Neural cell (in vitro differentiated cells): ENCODE measurements at regions not wholly inside any gene's neighbourhood (a gene's known extent, or its start where the extent isn't known, plus 50 kb on each side); places are given as distances from the start of the nearest gene placed in this dataset.

Experiments
- H2AFZ ChIP-seq: fragments of 200-600, 300-800 bp; sonication (generic), shearing (Covaris generic); 2 replicates; pipeline ENCODE4 v1.6.0; 2014; ENCODE audit warnings: low read depth, mild to moderate bottlenecking, antibody characterized with exemption, low read length, moderate library complexity
- H3F3A ChIP-seq: fragments of 200-600 bp; shearing (Covaris generic); 2 replicates; pipeline ENCODE4 v1.6.1; 2016; ENCODE audit warnings: mild to moderate bottlenecking, moderate library complexity, mixed read lengths, antibody characterized with exemption, low read length; ENCODE audit not compliant: insufficient read depth, poor library complexity, severe bottlenecking
- H3K27ac ChIP-seq: fragments of 200-600, 300-800 bp; sonication (generic), shearing (Covaris generic); 2 replicates; pipeline ENCODE4 v1.5.1; 2014; ENCODE audit warnings: mild to moderate bottlenecking, low read length, moderate library complexity
- H3K27me3 ChIP-seq: fragments of 300-800, 200-600 bp; sonication (generic), shearing (Covaris generic); 2 replicates; pipeline ENCODE4 v1.6.0; 2014; ENCODE audit warnings: mild to moderate bottlenecking, low read depth, low read length, moderate library complexity; ENCODE audit not compliant: insufficient read depth
- H3K36me3 ChIP-seq: fragments of 300-800, 200-600 bp; sonication (generic), shearing (Covaris generic); 2 replicates; pipeline ENCODE4 v1.5.1; 2014; ENCODE audit warnings: mild to moderate bottlenecking, antibody characterized with exemption, low read length, moderate library complexity; ENCODE audit not compliant: insufficient read depth
- H3K4me2 ChIP-seq: fragments of 300-800, 200-600 bp; sonication (generic), shearing (Covaris generic); 2 replicates; pipeline ENCODE4 v1.6.0; 2014; ENCODE audit warnings: mild to moderate bottlenecking, low read length
- H3K4me3 ChIP-seq: fragments of 300-800, 200-600 bp; sonication (generic), shearing (Covaris generic); 2 replicates; pipeline ENCODE4 v1.5.1; 2014; ENCODE audit warnings: mild to moderate bottlenecking, low read length, moderate library complexity
- H3K79me2 ChIP-seq: fragments of 200-600 bp; shearing (Covaris generic); replicated peaks from 2 replicates; pipeline ENCODE4 v1.6.0; 2014; ENCODE audit warnings: mild to moderate bottlenecking, low read length, moderate library complexity; ENCODE audit not compliant: insufficient read depth
- H3K9ac ChIP-seq: fragments of 300-800, 200-600 bp; sonication (generic), shearing (Covaris generic); 2 replicates; pipeline ENCODE4 v1.6.1; 2016; ENCODE audit warnings: mild to moderate bottlenecking, low read length, mixed read lengths
- H3K9me2 ChIP-seq: fragments of 200-600 bp; shearing (Covaris generic); 2 replicates; pipeline ENCODE4 v1.6.1; 2016; ENCODE audit warnings: mild to moderate bottlenecking, low read length, mixed read lengths; ENCODE audit not compliant: insufficient read depth
- H3K9me3 ChIP-seq: fragments of 200-600, 300-800 bp; sonication (generic), shearing (Covaris generic); 2 replicates; pipeline ENCODE4 v1.6.1; 2016; ENCODE audit warnings: mild to moderate bottlenecking, mixed run types, low read length, moderate library complexity, mixed read lengths
- H4K20me1 ChIP-seq: fragments of 200-600 bp; shearing (Covaris generic); 2 replicates; pipeline ENCODE4 v1.6.1; 2016; ENCODE audit warnings: mild to moderate bottlenecking, mixed run types; ENCODE audit not compliant: insufficient read depth
- CTCF ChIP-seq: fragments of 450-650 bp; IDR thresholded peaks from 2 replicates; pipeline ENCODE4 v1.5.1; 2014; ENCODE audit warnings: antibody characterized with exemption, mild to moderate bottlenecking, moderate library complexity; ENCODE audit not compliant: poor library complexity, severe bottlenecking
- EP300 ChIP-seq: fragments of 450-650 bp; conservative IDR thresholded peaks from 2 replicates; pipeline ENCODE4 v1.6.1; 2014; ENCODE audit warnings: antibody characterized with exemption, mild to moderate bottlenecking, moderate library complexity; ENCODE audit not compliant: poor library complexity, severe bottlenecking
- EZH2 ChIP-seq: fragments of 200-600, 300-800 bp; shearing (Covaris generic), sonication (generic); IDR thresholded peaks from 2 replicates; pipeline ENCODE4 v1.6.1; 2014; ENCODE audit warnings: antibody characterized with exemption, low read length, borderline replicate concordance, mild to moderate bottlenecking; ENCODE audit not compliant: insufficient read depth, poor library complexity, severe bottlenecking
- MXI1 ChIP-seq: fragments of 450-650 bp; conservative IDR thresholded peaks from 2 replicates; pipeline ENCODE4 v1.6.1; 2014; ENCODE audit warnings: antibody characterized with exemption, mild to moderate bottlenecking; ENCODE audit not compliant: poor library complexity, severe bottlenecking
- POLR2AphosphoS5 ChIP-seq: IDR thresholded peaks from 2 replicates; pipeline ENCODE4 v1.6.1; 2012
- RAD21 ChIP-seq: fragments of 450-650 bp; conservative IDR thresholded peaks from 2 replicates; pipeline ENCODE4 v1.6.1; 2014; ENCODE audit warnings: antibody characterized with exemption, mild to moderate bottlenecking, moderate library complexity
- REST ChIP-seq: IDR thresholded peaks from 2 replicates; pipeline ENCODE4 v1.6.1; 2012; ENCODE audit warnings: borderline replicate concordance
- SMC3 ChIP-seq: fragments of 450-650 bp; conservative IDR thresholded peaks from 2 replicates; pipeline ENCODE4 v1.6.1; 2014; ENCODE audit warnings: antibody characterized with exemption, mild to moderate bottlenecking, moderate library complexity; ENCODE audit not compliant: poor library complexity
- TAF1 ChIP-seq: IDR thresholded peaks from 2 replicates; pipeline ENCODE4 v1.6.1; 2012; ENCODE audit warnings: low read depth

GRCh38 chr3:116872688-116873087 lies 163.1 kb downstream of the TUSC7 start:
- Histone ChIP-seq H3K27ac (no peak overlapping the region), H3K9ac (no peak overlapping the region), H3K4me2 (no peak overlapping the region), H3K27me3 (no peaks in the 10 kb centered on the region), H3K79me2 (no peaks in the 10 kb centered on the region), H3K9me2 (no peaks in the 10 kb centered on the region), H3K4me3 (no peak overlapping the region), H4K20me1 (no peaks in the 10 kb centered on the region), H3K9me3 (no peaks in the 10 kb centered on the region), H2AFZ (no peak overlapping the region), H3F3A (no peaks in the 10 kb centered on the region), H3K36me3 (no peaks in the 10 kb centered on the region)
- TF ChIP-seq SMC3, result no peak
- TF ChIP-seq EZH2, result no peak
- no peak for TF ChIP-seq REST

GRCh38 chr3:116873142-116873541 lies 163.6 kb downstream of the TUSC7 start:
- Histone ChIP-seq H2AFZ (no peak overlapping the region), H3K27ac (no peak overlapping the region), H4K20me1 (no peaks in the 10 kb centered on the region), H3K36me3 (no peaks in the 10 kb centered on the region), H3K9me2 (no peaks in the 10 kb centered on the region), H3K27me3 (no peaks in the 10 kb centered on the region), H3K4me2 (no peak overlapping the region), H3K4me3 (no peak overlapping the region), H3K9me3 (no peaks in the 10 kb centered on the region), H3F3A (no peaks in the 10 kb centered on the region), H3K9ac (no peak overlapping the region), H3K79me2 (no peaks in the 10 kb centered on the region)
- no peak for TF ChIP-seq CTCF
- no peak for TF ChIP-seq MXI1
- no peak for TF ChIP-seq SMC3
- no peak for TF ChIP-seq EP300
- TF ChIP-seq POLR2AphosphoS5, result no peak
- no peak for TF ChIP-seq REST
- TF ChIP-seq EZH2, result no peak
- no peak for TF ChIP-seq TAF1
- no peak for TF ChIP-seq RAD21
